AG08395 (cell line): ENCODE measurements at regions not wholly inside any gene's neighbourhood (a gene's known extent, or its start where the extent isn't known, plus 50 kb on each side); places are given as distances from the start of the nearest gene placed in this dataset.
A peak's percentile ranks its signal among the peaks of the same experiment; 100 is the strongest.

Experiments used
- DNase-seq: peaks from one replicate; pipeline ENCODE4 v3.0.0; 2012; ENCODE audit warnings: mixed read lengths, low spot score

DNA sequence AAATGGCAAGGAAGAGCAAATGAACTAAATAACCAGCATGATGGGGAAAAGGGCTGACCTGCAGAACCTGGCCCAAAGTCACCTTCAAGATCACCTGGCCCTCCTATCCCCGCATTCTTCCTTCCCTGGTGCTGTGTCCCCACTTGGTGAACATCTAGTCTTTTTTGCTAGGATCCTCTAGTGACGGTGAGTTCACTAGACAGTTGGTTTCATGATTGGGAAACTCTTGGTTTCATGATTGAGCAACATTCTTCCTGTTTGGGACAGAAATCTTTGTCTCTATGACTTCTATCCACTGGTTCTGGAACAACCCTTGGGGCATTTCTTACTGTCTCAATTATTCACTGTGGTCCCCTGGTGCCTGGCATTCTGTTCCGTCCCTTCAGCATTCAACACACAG lies 50.2 kb upstream of the DAB2IP start:
- peak; percentile 53 for DNase-seq
